ENCODE measurements at regions not wholly inside any gene's neighbourhood (a gene's known extent, or its start where the extent isn't known, plus 50 kb on each side); places are given as distances from the start of the nearest gene placed in this dataset.

DNA sequence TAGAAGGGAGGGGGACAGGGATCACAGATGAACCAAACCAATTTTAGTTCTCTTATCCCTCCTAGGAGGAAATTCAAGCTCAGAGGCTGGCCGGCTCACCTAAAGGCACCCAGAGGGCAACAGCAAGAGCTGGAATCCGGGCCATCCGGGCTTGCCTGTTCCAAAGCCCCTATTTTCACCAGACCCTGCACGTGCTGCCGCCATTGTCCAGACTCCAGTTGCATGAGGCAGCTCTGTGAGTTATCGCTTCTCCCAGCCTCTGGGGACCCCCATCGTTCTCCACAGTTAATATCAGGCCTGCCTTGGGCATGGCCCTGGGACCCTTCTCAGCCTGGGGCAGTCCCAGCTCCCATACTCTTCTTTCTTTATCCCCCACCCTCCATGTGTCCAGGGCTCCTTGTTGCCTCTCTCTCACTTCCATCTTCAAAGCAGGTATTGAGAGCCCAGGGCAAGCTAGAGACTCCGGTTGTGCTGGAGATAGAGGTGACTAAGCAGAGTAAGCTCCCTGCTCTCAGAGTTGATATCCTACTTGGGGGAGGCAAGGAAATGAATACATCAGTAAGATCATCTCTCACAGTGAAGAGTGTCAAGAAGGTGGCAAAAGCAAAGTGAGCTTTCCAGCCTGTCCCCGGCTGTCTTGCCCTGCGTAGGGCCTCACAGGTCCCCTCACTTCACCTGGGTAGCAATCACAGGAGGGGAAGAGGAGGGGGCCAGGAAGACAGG is 322.8 kb downstream of the UACA start:
- Histone ChIP-seq H3K27ac (replicated peaks) (no peak overlapping the region), H3K4me3 (replicated peaks; ENCODE audit: insufficient read depth, low read length) (no peak overlapping the region), H3K27me3 (ENCODE audit: insufficient read depth, poor library complexity, severe bottlenecking) (no peaks in the 10 kb centered on the region)
- DNase-seq (ENCODE audit: low read depth in 1 of 2, low spot score in 1 of 2), result no peak
- TF ChIP-seq GABPA (IDR thresholded peaks at IDR 0.05; ENCODE audit: low read depth), result no peak
- no peak for TF ChIP-seq POLR2AphosphoS5 (IDR thresholded peaks at IDR 0.05; ENCODE audit: low read depth)
- TF ChIP-seq, protein P1, sequence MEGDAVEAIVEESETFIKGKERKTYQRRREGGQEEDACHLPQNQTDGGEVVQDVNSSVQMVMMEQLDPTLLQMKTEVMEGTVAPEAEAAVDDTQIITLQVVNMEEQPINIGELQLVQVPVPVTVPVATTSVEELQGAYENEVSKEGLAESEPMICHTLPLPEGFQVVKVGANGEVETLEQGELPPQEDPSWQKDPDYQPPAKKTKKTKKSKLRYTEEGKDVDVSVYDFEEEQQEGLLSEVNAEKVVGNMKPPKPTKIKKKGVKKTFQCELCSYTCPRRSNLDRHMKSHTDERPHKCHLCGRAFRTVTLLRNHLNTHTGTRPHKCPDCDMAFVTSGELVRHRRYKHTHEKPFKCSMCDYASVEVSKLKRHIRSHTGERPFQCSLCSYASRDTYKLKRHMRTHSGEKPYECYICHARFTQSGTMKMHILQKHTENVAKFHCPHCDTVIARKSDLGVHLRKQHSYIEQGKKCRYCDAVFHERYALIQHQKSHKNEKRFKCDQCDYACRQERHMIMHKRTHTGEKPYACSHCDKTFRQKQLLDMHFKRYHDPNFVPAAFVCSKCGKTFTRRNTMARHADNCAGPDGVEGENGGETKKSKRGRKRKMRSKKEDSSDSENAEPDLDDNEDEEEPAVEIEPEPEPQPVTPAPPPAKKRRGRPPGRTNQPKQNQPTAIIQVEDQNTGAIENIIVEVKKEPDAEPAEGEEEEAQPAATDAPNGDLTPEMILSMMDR (IDR thresholded peaks at IDR 0.05; ENCODE audit: insufficient read depth, low read length), result no peak
- TF ChIP-seq SPI1 (IDR thresholded peaks at IDR 0.05; ENCODE audit: borderline replicate concordance, low read depth), result no peak
- TF ChIP-seq, protein P2, sequence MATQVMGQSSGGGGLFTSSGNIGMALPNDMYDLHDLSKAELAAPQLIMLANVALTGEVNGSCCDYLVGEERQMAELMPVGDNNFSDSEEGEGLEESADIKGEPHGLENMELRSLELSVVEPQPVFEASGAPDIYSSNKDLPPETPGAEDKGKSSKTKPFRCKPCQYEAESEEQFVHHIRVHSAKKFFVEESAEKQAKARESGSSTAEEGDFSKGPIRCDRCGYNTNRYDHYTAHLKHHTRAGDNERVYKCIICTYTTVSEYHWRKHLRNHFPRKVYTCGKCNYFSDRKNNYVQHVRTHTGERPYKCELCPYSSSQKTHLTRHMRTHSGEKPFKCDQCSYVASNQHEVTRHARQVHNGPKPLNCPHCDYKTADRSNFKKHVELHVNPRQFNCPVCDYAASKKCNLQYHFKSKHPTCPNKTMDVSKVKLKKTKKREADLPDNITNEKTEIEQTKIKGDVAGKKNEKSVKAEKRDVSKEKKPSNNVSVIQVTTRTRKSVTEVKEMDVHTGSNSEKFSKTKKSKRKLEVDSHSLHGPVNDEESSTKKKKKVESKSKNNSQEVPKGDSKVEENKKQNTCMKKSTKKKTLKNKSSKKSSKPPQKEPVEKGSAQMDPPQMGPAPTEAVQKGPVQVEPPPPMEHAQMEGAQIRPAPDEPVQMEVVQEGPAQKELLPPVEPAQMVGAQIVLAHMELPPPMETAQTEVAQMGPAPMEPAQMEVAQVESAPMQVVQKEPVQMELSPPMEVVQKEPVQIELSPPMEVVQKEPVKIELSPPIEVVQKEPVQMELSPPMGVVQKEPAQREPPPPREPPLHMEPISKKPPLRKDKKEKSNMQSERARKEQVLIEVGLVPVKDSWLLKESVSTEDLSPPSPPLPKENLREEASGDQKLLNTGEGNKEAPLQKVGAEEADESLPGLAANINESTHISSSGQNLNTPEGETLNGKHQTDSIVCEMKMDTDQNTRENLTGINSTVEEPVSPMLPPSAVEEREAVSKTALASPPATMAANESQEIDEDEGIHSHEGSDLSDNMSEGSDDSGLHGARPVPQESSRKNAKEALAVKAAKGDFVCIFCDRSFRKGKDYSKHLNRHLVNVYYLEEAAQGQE (IDR thresholded peaks at IDR 0.05; ENCODE audit: insufficient replicate concordance, low read depth), result no peak

DNA sequence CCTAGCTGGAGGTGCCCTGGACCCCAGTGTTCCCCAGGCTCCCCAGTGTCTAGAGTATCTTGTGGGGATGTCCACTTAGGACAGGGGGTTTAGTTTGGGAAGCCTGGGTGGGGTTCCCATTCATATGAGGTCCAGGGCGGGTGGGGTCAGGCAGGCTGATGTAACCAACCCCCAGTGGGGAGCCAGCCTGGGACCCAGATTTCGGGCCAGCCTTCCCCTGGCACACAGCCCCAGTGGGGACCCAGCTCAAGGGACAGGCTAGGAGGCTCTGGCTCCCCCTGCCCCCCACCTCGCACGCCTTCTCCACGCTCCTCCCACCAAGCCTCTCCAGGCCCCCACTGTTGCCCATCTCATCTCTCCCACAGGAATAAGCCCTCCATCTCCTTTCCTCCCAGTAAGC is 323.5 kb downstream of the UACA start:
- DNase-seq (ENCODE audit: low read depth in 1 of 2, low spot score in 1 of 2), result no peak
- H3K27me3 ChIP-seq (ENCODE audit: insufficient read depth, poor library complexity, severe bottlenecking), result no peaks in the 10 kb centered on the region
- no peak overlapping the region for H3K27ac ChIP-seq (replicated peaks)
- TF ChIP-seq GABPA (IDR thresholded peaks at IDR 0.05; ENCODE audit: low read depth), result no peak
- TF ChIP-seq, protein P2 (IDR thresholded peaks at IDR 0.05; ENCODE audit: insufficient replicate concordance, low read depth), result no peak
- TF ChIP-seq SPI1 (IDR thresholded peaks at IDR 0.05; ENCODE audit: borderline replicate concordance, low read depth), result no peak
- no peak for TF ChIP-seq POLR2AphosphoS5 (IDR thresholded peaks at IDR 0.05; ENCODE audit: low read depth)
- TF ChIP-seq, protein P1 (IDR thresholded peaks at IDR 0.05; ENCODE audit: insufficient read depth, low read length), result no peak
- no peak overlapping the region for H3K4me3 ChIP-seq (replicated peaks; ENCODE audit: insufficient read depth, low read length)

DNA sequence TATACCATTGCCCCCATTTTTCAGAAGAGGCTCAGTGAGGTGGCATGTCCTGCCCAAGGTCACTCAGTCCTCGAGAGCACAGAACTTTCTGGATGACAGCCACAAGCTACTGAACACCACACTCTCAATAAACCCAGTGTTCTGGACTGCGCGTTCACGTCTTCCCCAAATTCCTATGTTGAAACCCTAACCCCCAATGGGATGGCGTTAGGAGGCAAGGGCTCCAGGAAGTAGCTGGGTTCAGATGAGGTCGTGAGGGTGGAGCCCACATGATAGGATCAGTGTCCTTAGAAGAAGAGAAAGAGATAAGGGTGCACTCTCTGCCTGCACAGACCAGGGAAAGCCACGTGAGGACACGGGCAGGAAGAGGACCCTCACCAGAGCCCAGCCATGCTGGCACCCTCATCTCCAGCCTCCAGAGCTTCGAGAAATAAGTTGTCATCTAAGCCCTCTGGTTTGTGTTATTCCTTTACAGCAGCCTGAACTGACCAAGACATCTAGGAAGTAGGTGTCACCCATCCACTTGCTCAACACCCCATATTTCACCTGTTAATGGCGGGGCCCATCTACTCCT is 324.0 kb downstream of the UACA start:
- Histone ChIP-seq H3K27me3 (ENCODE audit: insufficient read depth, poor library complexity, severe bottlenecking) (no peaks in the 10 kb centered on the region), H3K4me3 (replicated peaks; ENCODE audit: insufficient read depth, low read length) (no peak overlapping the region), H3K27ac (replicated peaks) (no peak overlapping the region)
- peak in 1 of 2 experiments; percentile 42 for DNase-seq (ENCODE audit: low read depth in 1 of 2, low spot score in 1 of 2)
- TF ChIP-seq POLR2AphosphoS5 (IDR thresholded peaks at IDR 0.05; ENCODE audit: low read depth), result 0 out of 2 replicates have a peak, but pooled peaks have one; percentile 18
- TF ChIP-seq, protein P1 (IDR thresholded peaks at IDR 0.05; ENCODE audit: insufficient read depth, low read length), result no peak
